Loucy (cell line): ENCODE measurements at regions not wholly inside any gene's neighbourhood (a gene's known extent, or its start where the extent isn't known, plus 50 kb on each side); places are given as distances from the start of the nearest gene placed in this dataset.

ENCODE experiments used
- EZH2phosphoT487 ChIP-seq: fragments of 200-600 bp; IDR thresholded peaks from 2 replicates; pipeline ENCODE4 v1.6.1; 2018; ENCODE audit warnings: antibody characterized with exemption, mild to moderate bottlenecking, moderate library complexity, borderline replicate concordance
- TF ChIP-seq, protein P1 (sequence below): fragments of 200-600 bp; sonication (generic); conservative IDR thresholded peaks from 2 replicates; pipeline ENCODE4 v1.5.1; 2014; ENCODE audit warnings: mild to moderate bottlenecking, antibody characterized with exemption, low read length

DNA sequence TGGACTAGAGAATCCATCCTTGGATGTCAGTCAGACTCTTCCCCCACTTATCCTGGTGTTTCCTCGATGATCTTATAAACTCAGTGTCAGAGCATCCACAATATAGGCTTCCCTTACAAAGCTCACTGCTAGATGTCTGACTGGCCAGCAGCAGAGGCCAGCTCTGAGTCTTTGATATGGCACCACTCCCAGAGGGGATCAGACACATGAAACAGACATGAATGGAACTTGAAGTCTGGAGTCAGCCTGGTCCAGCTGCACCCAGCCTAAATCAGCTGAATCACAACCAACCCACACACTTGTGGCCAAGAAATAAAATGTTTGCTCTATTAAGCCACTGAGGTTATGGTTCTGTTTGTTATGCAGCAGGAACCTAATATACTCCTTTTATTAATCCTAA, 129.6 kb upstream of the MED14 start:
- TF ChIP-seq, protein P1, sequence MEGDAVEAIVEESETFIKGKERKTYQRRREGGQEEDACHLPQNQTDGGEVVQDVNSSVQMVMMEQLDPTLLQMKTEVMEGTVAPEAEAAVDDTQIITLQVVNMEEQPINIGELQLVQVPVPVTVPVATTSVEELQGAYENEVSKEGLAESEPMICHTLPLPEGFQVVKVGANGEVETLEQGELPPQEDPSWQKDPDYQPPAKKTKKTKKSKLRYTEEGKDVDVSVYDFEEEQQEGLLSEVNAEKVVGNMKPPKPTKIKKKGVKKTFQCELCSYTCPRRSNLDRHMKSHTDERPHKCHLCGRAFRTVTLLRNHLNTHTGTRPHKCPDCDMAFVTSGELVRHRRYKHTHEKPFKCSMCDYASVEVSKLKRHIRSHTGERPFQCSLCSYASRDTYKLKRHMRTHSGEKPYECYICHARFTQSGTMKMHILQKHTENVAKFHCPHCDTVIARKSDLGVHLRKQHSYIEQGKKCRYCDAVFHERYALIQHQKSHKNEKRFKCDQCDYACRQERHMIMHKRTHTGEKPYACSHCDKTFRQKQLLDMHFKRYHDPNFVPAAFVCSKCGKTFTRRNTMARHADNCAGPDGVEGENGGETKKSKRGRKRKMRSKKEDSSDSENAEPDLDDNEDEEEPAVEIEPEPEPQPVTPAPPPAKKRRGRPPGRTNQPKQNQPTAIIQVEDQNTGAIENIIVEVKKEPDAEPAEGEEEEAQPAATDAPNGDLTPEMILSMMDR = no peak
- TF ChIP-seq EZH2phosphoT487 = no peak
